Smooth muscle cell (in vitro differentiated cells): ENCODE measurements at regions not wholly inside any gene's neighbourhood (a gene's known extent, or its start where the extent isn't known, plus 50 kb on each side); places are given as distances from the start of the nearest gene placed in this dataset.

Experiments used
- DNase-seq: peaks from one replicate; lab custom pipeline; 2025; ENCODE audit not compliant: unreplicated experiment; lab: John Stamatoyannopoulos, UW
- H2AFZ ChIP-seq: fragments of 200-600 bp; sonication (generic); 2 replicates; pipeline ENCODE4 v1.6.0; 2016; ENCODE audit warnings: antibody characterized with exemption, low read depth, mild to moderate bottlenecking
- H3F3A ChIP-seq: fragments of 200-600 bp; sonication (generic); 2 replicates; pipeline ENCODE4 v1.6.0; 2017; ENCODE audit warnings: antibody characterized with exemption, low read depth
- H3K27ac ChIP-seq: fragments of 200-600 bp; sonication (generic); 2 replicates; pipeline ENCODE4 v1.5.1; 2016; ENCODE audit warnings: low read depth, mild to moderate bottlenecking
- H3K27me3 ChIP-seq: fragments of 200-600 bp; sonication (generic); 2 replicates; pipeline ENCODE4 v1.6.1; 2016; ENCODE audit warnings: low read depth, mild to moderate bottlenecking
- H3K36me3 ChIP-seq: fragments of 200-600 bp; sonication (generic); 2 replicates; pipeline ENCODE4 v1.5.1; 2016; ENCODE audit warnings: low read depth
- H3K4me1 ChIP-seq: fragments of 200-600 bp; sonication (generic); 2 replicates; pipeline ENCODE4 v1.5.1; 2016; ENCODE audit warnings: low read depth
- H3K4me2 ChIP-seq: fragments of 200-600 bp; sonication (generic); 2 replicates; pipeline ENCODE4 v1.6.0; 2016; ENCODE audit warnings: mild to moderate bottlenecking
- H3K4me3 ChIP-seq: fragments of 200-600 bp; sonication (generic); 2 replicates; pipeline ENCODE4 v1.5.1; 2016; ENCODE audit warnings: mild to moderate bottlenecking
- H3K79me2 ChIP-seq: fragments of 200-600 bp; sonication (generic); 2 replicates; pipeline ENCODE4 v1.6.0; 2016; ENCODE audit warnings: low read depth, mild to moderate bottlenecking
- H3K9ac ChIP-seq: fragments of 200-600 bp; sonication (generic); 2 replicates; pipeline ENCODE4 v1.6.0; 2016; ENCODE audit warnings: low read depth
- H3K9me3 ChIP-seq: fragments of 200-600 bp; sonication (generic); replicated peaks from 2 replicates; pipeline ENCODE4 v1.5.1; 2016; ENCODE audit warnings: low read depth
- H4K20me1 ChIP-seq: fragments of 200-600 bp; sonication (generic); 2 replicates; pipeline ENCODE4 v1.6.0; 2016; ENCODE audit warnings: low read depth
- WGBS: methylation state at CpG from one replicate; pipeline ENCODE4 v1.1.7; 2016; ENCODE audit warnings: low lambda C conversion rate; 5-methylcytosine and 5-hydroxymethylcytosine counted together
- TF ChIP-seq, protein P1 (sequence below): fragments of 200-600 bp; sonication (generic); IDR thresholded peaks from 2 replicates; pipeline ENCODE4 v1.5.1; 2017; ENCODE audit warnings: borderline replicate concordance, mild to moderate bottlenecking, antibody characterized with exemption; ENCODE audit not compliant: insufficient read depth, poor library complexity, severe bottlenecking

DNA sequence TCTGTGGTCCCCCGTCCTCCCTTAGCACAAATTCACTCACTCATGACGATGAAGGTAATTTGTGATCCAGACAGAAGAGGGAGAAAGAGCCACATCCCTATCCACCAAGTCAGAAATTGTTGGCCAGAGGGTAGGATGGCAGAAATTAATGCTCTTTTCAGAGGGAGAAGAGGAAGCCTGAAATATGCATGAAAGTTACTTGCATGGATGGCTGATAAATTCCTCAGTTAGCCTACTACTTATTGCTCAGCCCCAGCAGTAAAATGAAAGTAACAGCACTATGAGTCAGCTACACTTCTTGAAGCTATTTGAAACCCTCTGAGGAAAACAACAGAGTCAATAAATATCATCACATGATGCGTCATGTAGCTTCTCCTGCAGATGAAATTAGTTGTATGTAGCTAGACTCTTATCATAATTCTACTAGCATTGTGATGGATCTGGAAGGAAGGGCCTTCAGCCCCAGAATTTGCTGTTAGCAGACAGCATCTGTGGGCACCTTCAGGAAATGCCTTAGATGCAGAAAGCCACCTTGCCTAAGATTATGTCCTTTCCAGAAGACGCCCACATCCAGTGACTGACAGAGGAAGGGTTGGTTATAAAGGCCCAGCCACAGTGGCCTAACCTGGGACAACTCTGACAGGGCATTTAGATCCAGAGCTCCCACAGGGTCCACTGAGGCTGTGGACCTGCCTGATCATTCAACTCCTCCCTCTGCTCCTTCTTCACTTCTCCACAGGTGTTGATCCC is 81.2 kb upstream of the CCDC112 start:
- H3F3A ChIP-seq: no peaks in the 10 kb centered on the region
- WGBS: 55% methylated on average over 4 of the region's 4 CpGs
- no peak overlapping the region for H2AFZ ChIP-seq
- H3K36me3 ChIP-seq: no peaks in the 10 kb centered on the region
- H3K4me2 ChIP-seq: peak overlapping the region; percentile 19
- no peak for DNase-seq
- TF ChIP-seq, protein P1, sequence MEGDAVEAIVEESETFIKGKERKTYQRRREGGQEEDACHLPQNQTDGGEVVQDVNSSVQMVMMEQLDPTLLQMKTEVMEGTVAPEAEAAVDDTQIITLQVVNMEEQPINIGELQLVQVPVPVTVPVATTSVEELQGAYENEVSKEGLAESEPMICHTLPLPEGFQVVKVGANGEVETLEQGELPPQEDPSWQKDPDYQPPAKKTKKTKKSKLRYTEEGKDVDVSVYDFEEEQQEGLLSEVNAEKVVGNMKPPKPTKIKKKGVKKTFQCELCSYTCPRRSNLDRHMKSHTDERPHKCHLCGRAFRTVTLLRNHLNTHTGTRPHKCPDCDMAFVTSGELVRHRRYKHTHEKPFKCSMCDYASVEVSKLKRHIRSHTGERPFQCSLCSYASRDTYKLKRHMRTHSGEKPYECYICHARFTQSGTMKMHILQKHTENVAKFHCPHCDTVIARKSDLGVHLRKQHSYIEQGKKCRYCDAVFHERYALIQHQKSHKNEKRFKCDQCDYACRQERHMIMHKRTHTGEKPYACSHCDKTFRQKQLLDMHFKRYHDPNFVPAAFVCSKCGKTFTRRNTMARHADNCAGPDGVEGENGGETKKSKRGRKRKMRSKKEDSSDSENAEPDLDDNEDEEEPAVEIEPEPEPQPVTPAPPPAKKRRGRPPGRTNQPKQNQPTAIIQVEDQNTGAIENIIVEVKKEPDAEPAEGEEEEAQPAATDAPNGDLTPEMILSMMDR: peak; percentile 11
- no peak overlapping the region for H3K4me3 ChIP-seq
- H3K79me2 ChIP-seq: no peaks in the 10 kb centered on the region
- H3K9me3 ChIP-seq: no peaks in the 10 kb centered on the region
- no peaks in the 10 kb centered on the region for H4K20me1 ChIP-seq
- H3K27ac ChIP-seq: peak overlapping the region; percentile 3
- no peak overlapping the region for H3K9ac ChIP-seq
- H3K27me3 ChIP-seq: no peaks in the 10 kb centered on the region
- no peaks in the 10 kb centered on the region for H3K4me1 ChIP-seq

DNA sequence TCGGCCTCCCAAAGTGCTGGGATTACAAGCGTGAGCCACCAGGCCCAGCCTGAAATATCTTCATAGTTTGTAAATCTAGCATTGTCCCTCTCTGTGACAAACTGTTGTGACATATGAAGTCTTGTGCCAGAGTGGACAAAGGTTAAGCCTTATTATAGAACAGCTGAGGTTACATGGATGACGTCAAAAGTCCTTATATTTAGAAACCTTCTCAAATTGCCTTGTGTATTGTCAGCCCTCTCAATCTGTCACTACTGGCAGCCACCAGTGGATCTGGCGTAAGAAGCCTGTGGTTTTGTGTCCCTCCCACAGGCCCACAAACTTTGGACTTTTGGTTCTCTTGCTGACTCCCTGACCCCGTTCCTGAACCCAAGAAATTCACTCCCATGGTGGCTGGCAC is 79.4 kb upstream of the CCDC112 start:
- H3K4me2 ChIP-seq: no peak overlapping the region
- TF ChIP-seq, protein P1: no peak
- H3K79me2 ChIP-seq: no peaks in the 10 kb centered on the region
- no peaks in the 10 kb centered on the region for H4K20me1 ChIP-seq
- H3K9ac ChIP-seq: no peak overlapping the region
- H3K27ac ChIP-seq: no peak overlapping the region
- H3K9me3 ChIP-seq: no peaks in the 10 kb centered on the region
- H3K36me3 ChIP-seq: no peaks in the 10 kb centered on the region
- H3K27me3 ChIP-seq: no peaks in the 10 kb centered on the region
- no peak overlapping the region for H3K4me3 ChIP-seq
- no peak overlapping the region for H2AFZ ChIP-seq
- no peak for DNase-seq
- no peaks in the 10 kb centered on the region for H3F3A ChIP-seq
- 78% methylated on average over 5 of the region's 5 CpGs for WGBS
- H3K4me1 ChIP-seq: no peaks in the 10 kb centered on the region

DNA sequence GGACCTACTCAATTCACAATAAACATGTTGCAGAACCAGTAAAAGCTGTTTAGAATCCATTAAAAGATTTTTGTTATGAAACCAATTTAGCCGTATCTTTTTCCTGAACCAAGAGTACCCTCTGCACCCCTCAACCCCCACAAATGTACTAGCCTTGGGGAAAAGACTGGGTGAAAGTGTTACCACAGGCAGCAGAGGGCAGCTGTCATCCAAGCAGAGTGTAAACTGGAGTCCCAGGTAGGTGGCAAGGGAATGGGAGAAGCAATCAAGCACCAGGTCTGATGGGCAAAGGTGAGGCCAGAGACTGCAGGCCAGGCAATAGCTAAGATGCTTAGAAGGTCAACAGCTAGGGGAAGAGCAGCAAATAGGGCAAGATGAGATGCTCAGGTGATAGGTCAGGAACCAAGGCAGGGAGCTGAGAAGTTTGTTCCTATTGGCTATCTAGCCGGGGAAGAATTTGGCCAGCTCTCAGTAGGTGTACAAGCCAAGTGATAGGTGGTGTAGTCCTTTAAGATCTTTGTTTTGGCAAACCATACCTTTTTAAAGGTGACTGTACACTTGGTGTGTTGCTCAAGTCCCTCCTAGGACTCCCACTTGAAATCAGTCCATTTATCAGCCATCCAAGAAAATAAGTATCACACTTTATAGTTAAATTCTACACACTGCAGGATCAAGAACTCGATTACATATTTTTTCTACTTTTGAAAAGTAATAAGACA is 77.8 kb upstream of the CCDC112 start:
- Histone ChIP-seq H3K9me3 (no peaks in the 10 kb centered on the region), H3K27me3 (no peaks in the 10 kb centered on the region), H3K36me3 (no peaks in the 10 kb centered on the region), H3K27ac (no peak overlapping the region), H3K9ac (no peak overlapping the region), H2AFZ (no peak overlapping the region), H3K4me2 (no peak overlapping the region), H3F3A (no peaks in the 10 kb centered on the region), H3K79me2 (no peaks in the 10 kb centered on the region), H3K4me3 (no peak overlapping the region), H3K4me1 (no peaks in the 10 kb centered on the region), H4K20me1 (no peaks in the 10 kb centered on the region)
- DNase-seq: no peak
- TF ChIP-seq, protein P1: no peak
- WGBS: 96% methylated on average over 3 of the region's 3 CpGs

DNA sequence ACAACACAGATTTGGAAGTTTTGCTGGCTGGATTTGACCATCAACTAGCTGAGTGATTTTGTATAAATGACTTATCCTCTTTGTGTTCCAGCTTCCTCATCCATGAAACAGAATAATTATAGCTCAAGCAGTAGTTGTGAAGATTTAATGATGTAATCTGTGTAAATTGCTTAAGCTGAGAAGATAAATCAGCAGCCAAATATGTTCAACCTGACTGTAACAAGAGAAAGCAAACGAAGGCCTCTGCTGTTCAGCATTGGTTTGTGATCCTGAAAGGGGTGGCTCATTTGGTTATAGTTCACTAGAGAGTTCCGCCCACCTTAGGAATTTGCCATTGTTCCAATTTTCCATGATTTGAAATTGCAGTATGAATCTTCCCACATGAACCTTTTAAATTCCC is 75.7 kb upstream of the CCDC112 start:
- TF ChIP-seq, protein P1: no peak
- Histone ChIP-seq H4K20me1 (no peaks in the 10 kb centered on the region), H3K4me2 (no peak overlapping the region), H3K36me3 (no peaks in the 10 kb centered on the region), H3K27ac (no peak overlapping the region), H3K79me2 (no peaks in the 10 kb centered on the region), H3K27me3 (no peaks in the 10 kb centered on the region), H3K4me1 (no peaks in the 10 kb centered on the region), H2AFZ (no peak overlapping the region), H3F3A (no peaks in the 10 kb centered on the region), H3K9me3 (no peaks in the 10 kb centered on the region), H3K9ac (no peak overlapping the region), H3K4me3 (no peak overlapping the region)
- WGBS: 89% methylated on average over 2 of the region's 2 CpGs
- DNase-seq: no peak
